Myocyte (in vitro differentiated cells): ENCODE measurements at regions not wholly inside any gene's neighbourhood (a gene's known extent, or its start where the extent isn't known, plus 50 kb on each side); places are given as distances from the start of the nearest gene placed in this dataset.
A peak's percentile ranks its signal among the peaks of the same experiment; 100 is the strongest.
"Not testable (repeated sequence)": the region's sequence is repeated elsewhere in the genome, so short reads cannot be mapped to it uniquely, and the experiment has no call there.

ENCODE experiments used
- DNase-seq: peaks from one replicate; pipeline ENCODE4 v3.0.0-alpha.2; 2012; ENCODE audit warnings: low read depth

DNA sequence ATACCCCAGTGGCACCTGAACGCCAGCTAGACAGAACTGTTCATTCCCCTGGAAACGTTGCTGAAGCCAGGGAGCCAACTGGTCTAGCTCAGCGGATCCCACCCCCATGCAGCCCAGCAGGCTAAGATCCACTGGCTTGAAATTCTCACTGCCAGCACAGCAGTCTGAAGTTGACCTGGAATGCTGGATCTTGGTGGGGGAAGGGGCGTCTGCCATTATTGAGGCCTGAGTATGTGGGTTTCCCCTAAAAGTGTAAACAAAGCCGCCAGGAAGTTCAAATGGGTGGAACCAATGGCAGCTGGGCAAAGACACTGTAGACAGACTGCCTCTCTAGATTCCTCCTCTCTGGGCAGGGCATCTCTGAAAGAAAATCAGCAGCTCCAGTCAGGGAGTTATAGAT is 213.0 kb downstream of the NKX6-1 start:
- no peak for DNase-seq

DNA sequence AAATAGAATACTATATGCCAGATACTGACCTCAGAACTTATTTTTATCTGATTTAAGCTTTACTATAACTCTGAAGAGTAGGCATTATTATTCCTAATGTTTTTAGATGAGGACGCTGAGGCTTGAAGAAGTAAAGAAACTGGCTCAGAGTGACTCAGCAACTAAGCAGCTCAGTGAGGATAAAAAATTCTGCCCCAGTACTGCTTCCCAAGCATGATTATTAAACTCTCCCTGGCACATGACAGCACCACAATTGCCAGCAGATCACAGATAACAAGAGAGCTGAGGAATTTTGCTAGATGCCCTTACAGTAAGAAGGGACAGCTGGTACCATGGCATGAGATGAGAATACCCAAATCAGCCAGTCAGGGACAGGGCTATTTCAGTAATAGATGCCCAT is 219.4 kb downstream of the NKX6-1 start:
- DNase-seq: peak; percentile 15

DNA sequence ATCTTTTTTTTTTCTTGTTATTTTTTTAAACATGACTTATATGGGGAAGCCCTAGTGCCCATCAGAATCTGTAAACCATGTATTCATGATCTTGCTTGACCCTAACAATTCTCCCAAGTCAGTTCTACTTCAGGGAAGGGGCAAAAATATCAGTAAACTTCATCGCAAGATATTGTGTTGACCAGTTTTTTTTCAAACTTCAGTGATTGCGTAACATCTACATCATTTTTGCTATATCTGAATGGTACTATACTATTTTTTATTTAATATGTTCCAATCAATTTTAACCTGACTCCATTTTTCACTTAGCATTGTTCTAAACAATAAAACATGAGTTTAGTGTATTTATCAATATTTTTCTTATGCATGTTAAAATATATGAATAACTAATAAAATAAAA is 221.2 kb downstream of the NKX6-1 start:
- no peak for DNase-seq

DNA sequence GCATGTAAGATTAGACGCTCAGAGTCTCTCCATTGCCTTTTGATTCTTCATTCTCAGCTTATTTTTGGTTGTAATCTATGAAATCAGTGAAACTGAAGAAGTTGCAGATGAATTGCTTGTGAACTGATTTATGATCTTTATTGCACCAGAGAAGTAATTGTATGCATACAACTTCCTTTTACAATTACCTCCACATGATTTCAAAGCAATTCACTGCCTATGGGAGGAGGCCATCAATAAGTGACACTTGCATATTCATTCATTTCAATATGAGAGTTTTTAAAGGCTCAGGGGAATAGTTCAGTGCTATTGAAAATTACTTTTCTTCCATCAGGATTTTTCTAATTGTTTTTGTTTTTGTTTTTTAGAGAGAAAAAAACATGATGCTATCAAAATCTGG is 222.3 kb downstream of the NKX6-1 start:
- DNase-seq: no peak

DNA sequence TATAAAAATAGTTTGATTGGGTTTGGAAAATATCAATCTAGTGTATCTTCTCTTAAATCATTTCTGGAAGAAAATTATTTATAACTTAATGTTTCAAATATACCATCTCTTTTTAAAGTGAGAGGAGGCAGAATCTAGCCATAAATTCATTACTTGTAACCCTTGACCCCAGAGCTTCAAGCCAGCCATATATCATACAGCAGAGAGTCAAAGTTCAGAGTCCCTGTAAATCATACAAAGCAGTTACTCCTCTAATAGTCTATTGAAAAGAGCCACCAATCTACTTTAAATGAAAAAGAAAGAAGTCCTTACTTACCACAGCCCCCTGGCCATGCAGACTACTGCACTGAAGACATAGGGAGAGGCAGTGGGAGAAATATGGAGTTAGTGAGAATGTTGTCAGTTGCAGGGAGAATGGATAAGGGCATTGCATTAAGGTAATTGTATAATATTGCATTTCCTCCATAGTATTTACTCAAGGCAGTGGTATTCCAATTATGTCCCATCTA is 229.5 kb downstream of the NKX6-1 start:
- no peak for DNase-seq

DNA sequence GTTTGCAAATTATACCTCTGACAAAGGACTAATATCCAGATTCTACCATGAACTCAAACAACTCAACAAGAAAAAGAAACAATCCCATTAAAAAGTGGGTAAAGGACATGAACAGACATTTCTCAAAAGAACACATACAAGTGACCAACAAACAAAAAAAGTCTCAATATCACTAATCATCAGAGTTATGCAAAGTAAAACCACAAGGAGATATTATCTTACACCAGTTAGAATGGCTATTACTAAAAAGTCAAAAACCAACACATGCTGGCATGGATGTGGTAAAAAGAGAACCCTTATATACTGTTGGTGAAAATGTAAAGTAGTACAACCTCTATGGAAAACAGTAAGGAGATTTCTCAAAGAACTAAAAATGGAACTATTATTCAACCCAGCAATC is 234.4 kb downstream of the NKX6-1 start:
- no peak for DNase-seq

DNA sequence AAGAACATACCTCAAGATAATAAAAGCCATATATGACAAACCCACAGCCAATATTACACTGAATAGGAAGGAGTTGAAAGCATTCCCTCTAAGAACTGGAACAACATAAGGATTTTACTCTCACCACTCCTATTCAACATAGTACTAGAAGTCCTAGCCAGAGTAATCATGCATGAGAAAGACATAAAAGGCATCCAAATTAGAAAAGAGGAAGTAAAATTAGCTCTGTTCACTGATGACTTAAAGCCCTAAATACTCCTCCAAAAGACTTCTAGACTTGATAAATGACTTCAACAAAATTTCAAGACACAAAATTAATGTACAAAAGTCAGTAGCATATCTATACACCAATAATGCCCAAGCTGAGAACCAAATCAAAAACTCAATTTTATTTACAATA is 235.7 kb downstream of the NKX6-1 start:
- no peak for DNase-seq

DNA sequence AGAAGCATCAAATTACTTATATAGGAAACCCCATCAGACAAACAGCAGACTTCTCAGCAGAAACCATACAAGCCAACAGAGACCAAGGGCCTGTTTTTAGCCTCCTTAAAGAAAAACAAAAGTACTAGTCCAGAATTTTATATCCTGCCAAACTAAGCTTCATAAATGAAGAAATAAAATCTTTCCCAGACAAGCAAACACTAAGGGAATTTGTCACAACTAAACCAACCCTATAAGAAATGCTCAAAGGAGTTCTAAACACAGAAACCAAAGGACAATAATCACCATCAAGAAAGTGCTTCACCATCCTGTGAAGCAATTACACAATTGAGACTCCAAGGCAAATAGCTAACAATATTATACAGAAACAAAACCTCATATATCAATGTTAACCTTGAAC is 238.6 kb downstream of the NKX6-1 start:
- DNase-seq: no peak

DNA sequence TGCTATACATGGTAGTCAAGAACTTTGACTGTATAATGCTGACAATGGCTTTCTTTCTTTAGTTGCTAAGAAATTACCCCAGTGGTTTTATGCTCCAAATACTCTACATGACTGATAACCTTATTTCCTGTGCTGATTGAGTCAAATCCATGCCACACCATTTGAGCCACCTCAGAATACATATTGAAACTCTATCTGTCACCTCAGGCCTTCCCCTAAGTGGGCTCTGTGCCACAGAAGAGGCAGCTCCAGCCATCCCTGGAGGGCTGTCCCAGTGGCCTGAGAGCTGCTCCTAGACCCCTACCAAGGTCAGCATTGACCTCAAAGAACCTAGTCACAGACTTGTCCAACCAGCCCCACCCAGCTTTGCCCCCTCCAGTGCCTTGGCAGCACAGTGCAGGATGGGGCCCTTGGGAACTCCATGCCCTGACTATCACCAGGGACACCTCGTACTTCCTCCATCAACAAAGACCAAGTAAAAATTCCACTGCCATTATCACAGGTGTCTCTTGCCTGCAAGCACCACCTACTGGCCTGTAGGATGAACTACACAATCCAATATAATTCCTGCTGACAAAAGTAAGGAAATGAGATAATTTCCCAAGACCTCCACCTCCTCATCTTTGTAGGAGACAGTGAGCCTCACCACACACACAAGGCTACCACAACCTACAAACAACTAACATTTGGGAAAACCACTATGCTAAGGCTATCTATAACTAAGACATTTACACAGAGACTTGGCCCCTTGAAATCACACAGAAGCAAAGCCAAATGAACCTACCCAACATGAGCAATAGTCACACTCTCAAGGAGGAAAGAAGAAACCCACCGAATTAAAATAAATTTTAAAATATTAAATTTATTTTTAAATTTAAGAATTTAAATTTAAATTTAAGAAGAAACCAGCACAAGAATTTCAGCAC is 239.9 kb downstream of the NKX6-1 start:
- DNase-seq: peak; percentile 6

DNA sequence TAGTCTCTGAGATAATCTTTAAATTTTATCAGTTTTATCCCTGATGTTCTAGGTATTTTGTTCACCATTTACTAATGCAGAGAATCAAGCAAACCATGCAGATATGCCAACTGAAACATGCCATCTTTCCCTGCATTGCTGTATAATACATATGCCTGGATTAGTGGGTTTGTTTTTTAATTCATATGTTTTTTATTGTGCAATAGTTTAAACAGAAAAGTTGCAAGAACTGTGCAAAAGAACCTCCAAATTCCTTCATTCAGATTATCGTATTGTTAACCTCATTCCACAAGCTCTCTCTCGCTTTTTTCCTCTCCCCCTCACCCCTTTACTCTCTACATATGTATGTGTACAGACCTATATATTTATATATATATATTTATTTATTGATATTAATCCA is 244.6 kb downstream of the NKX6-1 start:
- no peak for DNase-seq

DNA sequence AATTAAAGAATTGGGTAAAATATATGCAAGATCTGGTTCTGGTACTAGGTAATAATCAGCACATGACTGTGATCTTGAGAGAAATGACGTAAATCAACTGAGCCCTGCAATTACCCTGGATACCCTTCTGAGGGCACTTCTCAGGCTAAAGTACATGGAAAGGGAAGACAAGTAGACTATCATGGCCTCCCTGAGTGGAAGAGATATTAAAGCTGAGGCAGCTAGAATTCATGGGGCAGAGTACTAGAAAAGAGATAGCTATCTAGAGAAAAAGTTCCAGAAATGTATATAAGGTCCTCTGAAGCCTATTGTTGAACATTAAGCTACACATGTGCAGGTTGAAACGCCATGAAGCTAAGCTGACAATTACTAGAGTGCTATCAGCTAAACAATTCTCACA is 249.6 kb downstream of the NKX6-1 start:
- DNase-seq: no peak

DNA sequence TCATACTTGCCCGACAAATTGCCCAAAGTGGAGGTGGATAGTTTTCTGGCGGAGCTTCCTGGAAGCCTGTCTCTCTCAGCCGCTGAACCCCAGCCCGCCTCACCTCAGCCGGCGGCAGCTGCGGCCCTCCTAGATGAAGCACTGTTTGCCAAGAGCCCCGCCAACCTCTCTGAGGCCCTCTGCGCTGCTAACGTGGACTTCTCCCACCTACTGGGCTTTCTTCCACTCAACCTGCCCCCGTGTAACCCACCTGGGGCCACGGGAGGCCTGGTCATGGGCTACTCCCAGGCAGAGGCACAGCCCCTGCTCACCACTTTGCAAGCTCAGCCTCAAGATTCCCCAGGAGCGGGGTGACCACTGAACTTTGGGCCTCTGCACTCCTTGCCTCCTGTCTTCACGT is 254.1 kb downstream of the NKX6-1 start:
- not testable (repeated sequence) for DNase-seq

DNA sequence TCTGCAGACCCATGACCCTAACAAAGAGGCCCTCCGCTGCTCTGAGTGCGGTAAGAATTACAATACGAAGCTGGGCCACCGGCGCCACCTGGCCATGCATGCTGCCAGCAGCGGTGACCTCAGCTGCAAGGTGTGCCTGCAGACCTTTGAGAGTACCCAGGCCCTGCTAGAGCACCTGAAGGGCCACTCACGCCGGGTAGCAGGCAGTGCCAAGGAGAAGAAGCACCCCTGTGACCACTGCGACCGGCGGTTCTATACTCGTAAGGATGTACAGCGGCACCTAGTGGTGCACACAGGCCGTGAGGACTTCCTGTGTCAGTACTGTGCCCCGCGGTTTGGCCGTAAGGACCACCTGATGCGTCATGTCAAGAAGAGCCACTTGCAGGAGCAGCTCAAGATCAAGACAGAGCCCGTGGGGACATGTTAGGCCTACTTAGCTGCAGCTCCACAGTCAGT is 254.7 kb downstream of the NKX6-1 start:
- DNase-seq: not testable (repeated sequence)

DNA sequence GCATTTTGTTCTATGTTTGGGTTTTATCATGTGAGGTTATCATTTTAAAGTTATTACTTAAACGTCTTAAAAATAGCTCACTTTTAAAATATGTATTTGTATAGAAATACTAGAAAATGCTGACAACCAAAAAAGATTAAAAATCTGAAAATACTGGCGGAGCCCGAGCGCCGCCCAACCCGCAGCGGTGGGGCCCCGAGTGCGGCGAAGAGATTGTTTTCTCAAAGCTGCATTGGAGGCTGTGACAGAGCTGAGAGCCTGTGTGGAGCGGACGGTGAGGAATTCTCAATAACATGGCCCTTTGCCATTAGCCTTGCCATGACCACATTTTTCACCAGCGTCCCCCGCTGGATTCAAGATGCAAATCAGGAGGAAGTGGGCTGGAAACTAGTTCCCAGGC is 255.4 kb downstream of the NKX6-1 start:
- no peak for DNase-seq

DNA sequence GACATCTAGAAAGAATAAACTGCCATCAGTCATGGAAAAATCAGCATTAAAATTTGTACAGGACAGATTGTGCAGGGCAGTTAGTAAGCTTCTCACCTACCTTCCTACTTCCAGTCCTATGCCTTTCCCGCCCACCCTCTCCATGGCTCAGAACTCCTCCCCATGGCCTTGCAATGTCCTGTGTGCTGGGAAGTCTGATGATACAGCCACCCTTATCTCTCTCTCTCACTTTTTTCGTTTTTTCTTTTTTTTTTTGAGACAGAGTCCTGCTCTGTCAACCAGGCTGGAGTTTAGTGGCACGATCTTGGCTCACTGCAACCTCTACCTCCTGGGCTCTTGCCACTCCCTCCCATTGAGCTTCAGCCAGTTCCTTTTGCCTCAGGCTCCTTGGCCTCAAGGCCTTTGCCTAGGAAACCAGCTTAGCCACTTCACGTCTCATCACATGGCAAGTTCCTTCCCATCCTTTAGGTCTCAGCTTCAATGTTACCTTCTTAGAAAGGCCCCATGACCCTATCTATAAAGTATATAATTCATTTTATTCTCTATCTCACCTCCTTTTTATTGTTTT is 259.7 kb downstream of the NKX6-1 start:
- DNase-seq: no peak

DNA sequence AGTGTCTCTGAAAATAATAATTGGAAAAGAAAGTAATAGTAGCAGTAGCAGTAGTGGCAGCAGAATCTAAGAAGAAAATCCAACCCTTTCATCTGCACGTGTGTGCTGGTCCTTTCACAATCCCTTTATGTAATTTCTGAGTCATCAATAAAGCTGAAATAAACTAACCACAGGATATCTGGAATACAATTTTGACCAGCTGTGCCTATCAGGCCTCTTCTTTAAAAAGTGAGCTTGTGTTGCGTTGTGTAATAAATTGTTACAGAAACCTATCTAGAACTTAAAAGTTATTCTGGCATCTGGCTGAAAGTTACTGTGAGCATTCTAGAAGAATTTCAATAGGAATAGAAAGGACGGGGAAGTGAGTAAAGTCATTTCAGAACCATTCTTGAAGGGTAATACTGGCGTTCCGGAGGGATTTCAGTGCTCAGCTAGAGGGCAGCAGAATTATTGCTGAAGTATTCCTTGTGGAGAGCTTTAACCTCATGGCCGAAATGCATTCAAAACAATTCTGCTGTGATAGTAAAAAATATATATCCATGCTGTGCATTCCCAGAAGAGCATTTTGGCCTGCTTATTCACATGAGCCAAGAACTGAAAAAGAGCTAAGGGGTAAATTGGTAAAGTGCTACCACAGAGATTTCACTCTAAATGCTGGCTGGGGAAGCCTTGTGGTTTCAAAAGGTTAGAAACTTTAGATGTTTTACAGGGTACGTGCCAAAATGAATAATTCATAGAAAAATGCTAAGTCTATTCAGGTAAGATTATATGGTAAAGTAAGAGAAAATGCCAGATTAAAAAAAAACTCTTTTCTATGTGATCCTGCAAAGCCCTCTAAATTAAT is 260.6 kb downstream of the NKX6-1 start:
- peak; percentile 26 for DNase-seq

DNA sequence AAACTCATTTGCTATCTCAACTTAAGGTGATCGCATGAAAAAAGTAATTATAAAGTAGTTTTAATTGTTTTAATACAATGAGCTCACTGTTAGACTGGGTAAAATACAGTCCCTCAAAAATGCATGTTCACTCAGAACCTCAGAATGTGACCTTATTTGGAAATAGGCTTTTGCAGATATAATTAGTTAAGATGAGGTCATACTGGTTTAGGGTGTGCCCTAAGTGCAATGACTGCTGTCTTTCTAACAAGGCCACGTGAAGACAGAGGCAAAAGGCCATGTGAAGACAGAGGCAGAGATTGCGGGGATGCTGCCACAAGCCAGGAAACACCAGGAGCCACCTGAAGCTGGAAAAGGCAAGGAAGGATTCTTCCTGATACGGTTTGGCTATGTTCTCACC is 262.1 kb downstream of the NKX6-1 start:
- peak; percentile 9 for DNase-seq

DNA sequence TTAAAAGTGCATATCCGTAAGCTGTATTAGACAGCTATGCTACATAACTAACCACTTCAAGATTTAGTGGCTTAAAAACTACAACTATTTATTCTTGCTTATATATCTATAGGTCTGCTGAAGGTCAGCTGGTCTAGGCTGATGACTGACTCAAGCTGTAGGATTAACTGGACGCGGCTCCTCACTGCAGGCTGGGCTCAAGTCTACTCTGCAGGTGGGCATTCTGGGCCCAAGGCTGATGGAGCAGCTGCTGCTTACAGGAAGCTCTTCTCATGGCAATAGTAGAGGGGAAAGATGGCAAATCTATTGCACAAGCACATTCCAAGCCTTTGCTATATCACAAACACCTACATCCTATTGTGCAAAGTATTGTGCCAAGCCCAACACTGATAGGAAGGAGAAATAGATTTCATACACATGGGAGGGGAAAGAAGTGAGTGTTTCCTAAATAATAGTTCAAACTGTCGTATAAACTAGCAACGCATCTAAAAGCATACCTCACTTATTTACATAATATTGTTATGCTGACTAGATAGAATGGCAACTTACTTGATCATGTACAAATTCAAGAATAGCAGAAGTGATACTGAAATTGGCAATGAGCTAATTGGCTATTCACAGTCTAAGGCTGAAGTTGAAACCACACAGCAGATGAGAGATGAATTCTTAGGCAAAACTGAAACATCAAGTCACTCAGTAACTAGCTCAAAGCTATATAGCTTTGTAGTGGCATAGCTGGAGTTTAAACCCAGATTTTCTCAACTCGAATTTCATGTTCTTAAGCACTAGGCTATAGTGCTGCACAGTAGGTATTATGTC is 263.8 kb downstream of the NKX6-1 start:
- no peak for DNase-seq

DNA sequence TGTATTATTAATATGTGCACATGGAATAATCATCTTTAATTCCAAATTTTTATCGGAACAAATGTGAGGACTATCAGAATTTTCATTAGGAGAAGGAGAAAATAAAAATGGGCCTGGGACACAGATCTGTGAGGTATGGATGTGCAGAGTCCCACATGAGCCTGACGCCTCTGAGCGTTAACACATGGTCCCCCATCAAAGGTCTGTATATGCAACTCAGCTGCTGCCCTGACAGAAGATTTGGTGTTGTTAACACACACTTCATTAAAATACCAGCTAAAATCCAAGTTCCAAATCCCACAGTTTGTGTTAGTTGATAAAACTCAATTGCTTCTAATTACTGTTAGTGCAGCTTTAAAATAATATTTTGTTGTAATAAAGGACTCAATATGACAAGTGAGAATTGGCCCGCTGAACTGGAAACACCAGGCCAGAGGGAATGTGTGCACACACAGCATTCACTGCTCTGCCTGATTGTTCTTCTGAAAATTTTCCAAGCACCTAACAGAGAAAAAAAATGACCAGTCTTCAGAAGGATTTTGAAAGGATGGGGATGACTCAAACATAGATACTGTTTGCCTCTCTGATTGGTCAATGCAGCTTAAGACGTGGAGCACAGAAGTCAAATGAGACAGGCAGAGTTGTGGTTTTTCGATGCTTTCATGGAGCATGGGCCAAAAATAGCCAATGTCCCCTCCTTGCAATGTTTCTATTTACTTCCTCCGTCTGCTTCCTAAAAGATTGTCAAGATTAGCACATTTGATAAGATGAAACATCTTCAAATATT is 266.6 kb downstream of the NKX6-1 start:
- peak; percentile 3 for DNase-seq

DNA sequence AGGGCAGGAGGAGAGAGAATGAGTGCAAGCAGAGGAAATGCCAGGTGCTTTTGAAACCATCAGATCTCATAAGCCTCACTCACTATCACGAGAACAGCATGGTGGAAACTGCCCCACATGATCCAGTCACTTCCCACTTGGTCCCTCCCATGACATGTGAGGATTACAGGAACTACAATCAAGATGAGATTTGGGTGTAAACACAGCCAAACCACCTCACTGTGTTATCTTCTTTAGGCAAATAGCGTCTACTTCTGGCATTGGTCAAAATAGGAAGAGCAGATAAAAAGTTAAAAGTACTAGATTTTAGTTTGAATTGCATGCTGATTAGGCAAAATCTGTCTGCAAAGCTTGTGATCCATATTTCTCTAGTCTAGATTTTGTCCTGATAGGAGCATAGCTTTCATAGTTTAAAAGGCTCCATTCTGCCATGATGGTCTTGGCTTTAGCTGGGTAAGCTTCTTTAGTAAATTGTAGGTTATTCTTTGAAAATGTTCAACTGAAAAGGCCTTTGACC is 267.5 kb downstream of the NKX6-1 start:
- DNase-seq: no peak
